ENCODE measurements at regions not wholly inside any gene's neighbourhood (a gene's known extent, or its start where the extent isn't known, plus 50 kb on each side); places are given as distances from the start of the nearest gene placed in this dataset.

DNA sequence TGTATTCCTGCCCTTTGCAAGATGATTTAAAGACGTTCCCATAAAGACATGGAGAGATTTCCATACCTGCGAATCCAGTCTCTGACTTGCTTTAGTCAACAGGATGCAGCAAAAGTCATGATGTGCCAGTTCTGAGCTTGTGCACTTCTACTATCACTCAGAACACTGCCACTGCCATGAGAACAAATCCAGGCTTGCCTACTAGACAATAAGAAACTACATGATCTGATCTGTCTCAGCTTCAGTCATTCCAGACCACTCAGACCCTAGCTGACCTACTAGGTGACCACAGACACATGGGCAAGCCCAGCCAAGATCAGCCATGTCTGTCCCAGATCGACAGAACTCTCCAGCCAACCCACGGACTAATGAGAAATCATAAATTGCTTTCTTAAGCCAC lies 219.2 kb downstream of the RRAGC start:
- intact Hi-C loops (cut with DNase I): no loop called here
- DNase-seq (ENCODE audit: missing footprints) (no peak), ATAC-seq (no peak)

- ATAC-seq (no peak), DNase-seq (ENCODE audit: missing footprints) (no peak)
- intact Hi-C loops (cut with DNase I): no loop called here
These were observed 231.3 kb downstream of the RRAGC start for GRCh38 chr1:38628241-38628640.

- ATAC-seq: no peak
- intact Hi-C loops (cut with DNase I): no loop called here
- DNase-seq (ENCODE audit: missing footprints): no peak
These were observed 233.6 kb downstream of the RRAGC start for GRCh38 chr1:38625939-38626338.

- intact Hi-C loops (cut with DNase I): no loop called here
- DNase-seq (ENCODE audit: missing footprints): no peak
- peak; percentile 95 for ATAC-seq
These were observed 235.1 kb downstream of the RRAGC start for GRCh38 chr1:38624336-38625039.

- no peak for DNase-seq (ENCODE audit: missing footprints)
- no peak for ATAC-seq
- intact Hi-C loops (cut with DNase I): no loop called here
These were observed 236.0 kb downstream of the RRAGC start for GRCh38 chr1:38623529-38623928.

GRCh38 chr1:38622197-38622596 lies 237.4 kb downstream of the RRAGC start:
- DNase-seq (ENCODE audit: missing footprints) (no peak), ATAC-seq (no peak)
- intact Hi-C loops (cut with DNase I): no loop called here

- ATAC-seq (no peak), DNase-seq (ENCODE audit: missing footprints) (no peak)
- intact Hi-C loops (cut with DNase I): no loop called here
These were observed 242.7 kb downstream of the RRAGC start for GRCh38 chr1:38616846-38617245.

DNA sequence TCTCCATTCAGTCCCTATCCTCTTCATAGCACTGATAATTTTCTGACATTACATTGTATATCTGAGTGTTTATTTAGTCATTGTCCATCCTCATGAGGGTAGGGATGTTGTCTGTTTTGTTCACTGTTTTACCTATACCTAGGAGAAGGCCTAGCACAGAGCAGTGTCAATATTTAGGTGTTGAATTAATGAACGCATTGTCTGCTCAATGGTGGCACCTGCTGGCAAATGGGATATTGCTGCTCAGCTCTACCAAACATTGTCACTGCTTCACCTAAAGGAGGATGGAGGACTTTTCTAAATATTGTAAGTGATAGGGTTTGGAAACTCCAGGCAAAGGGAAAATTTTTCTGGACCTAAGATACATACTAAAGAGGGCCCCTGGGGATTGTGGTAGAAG lies 243.9 kb downstream of the RRAGC start:
- intact Hi-C loops (cut with DNase I): no loop called here
- ATAC-seq (no peak), DNase-seq (ENCODE audit: missing footprints) (no peak)

- DNase-seq (ENCODE audit: missing footprints) (no peak), ATAC-seq (peak; percentile 52)
- intact Hi-C loops (cut with DNase I): no loop called here
These were observed 244.7 kb downstream of the RRAGC start for GRCh38 chr1:38614861-38615260.

GRCh38 chr1:38613996-38614395 lies 245.6 kb downstream of the RRAGC start:
- no peak for DNase-seq (ENCODE audit: missing footprints)
- peak; percentile 73 for ATAC-seq
- intact Hi-C loops (cut with DNase I): no loop called here

DNA sequence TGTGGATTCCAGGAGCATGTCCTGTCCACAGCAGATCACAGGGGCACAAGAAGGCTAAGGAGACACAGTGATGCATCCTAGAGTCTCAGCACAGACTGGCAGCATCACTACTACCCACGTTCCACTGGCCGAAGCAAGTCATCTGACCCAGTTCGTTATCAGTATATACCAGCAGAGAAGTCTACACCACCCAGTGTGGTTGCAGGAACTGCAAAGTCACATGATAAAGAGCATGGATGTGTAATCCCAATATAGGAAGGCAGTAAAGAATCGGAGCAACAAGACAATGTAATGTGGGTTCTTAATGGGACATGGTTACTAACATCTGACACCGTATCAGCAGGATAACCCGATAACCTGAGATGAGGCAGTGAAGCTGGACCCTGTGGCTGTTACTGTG lies 246.6 kb downstream of the RRAGC start:
- no peak for ATAC-seq
- no peak for DNase-seq (ENCODE audit: missing footprints)
- intact Hi-C loops (cut with DNase I): no loop called here

DNA sequence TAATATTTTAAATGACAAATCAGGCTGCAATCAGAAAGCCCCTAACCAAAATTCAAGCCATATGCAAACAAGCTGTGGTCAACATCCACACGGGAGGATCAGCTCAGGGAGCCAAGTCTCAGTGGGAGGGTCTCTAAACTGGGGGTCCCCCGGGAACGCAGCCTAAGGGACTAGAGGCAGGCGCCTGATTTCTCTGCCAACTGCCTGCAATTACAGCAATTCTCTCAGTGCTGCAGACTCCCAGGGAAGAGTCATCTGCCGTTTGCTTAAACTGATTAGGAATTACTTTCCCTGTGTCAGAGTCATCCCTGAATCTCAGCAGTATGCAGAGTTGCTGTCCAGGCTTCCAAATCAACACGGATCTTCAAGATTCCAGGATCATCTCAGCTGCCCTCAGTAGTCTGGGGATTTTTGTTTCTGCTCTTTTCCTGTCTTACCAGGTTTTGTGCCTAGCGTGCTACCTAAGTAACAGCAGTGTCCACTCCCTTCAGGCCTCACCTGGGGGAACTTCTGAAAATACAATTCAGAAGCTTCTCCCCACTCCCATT lies 247.8 kb downstream of the RRAGC start:
- no peak for ATAC-seq
- no peak for DNase-seq (ENCODE audit: missing footprints)
- intact Hi-C loops (cut with DNase I): no loop called here

DNA sequence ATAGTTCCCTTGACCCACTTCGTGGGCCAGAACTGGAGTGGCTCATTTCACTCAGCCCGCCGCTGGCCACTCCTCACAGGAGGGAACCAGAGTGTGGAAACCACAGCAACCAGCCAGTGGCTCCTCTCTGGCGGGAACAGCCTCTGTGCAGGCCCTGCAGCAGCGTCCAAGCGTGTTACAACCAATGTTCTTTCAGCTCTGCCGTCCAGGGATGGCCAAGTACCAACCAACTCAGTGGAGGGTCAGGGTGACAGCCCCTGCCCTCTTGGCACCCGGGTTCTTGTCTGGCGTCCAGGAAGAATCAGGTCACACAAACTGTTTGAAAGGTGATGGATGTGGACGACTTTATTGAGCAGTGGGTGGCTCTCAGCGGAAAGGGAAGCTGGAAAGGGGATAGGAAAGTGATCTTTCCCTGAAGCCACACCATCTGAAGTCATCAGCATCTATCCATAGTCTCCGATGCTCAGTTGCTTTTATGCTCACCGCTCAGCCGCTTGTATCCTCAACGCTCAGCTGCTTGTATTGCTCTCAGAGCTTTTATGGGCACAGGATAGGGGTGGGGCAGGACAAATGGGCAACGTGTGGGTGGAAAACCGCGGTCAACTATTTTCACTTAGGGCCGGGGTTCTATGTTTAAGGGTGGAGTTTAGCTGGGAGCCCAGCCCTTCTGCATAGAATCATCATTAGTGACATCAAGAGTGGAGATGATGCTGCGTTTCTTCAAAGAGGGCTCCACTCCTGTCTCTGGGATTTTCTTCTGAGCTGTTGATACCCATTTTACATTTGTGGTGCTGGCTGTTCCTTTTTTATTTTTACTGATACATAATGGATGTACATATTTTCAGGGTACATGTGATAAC lies 250.2 kb downstream of the RRAGC start:
- no peak for DNase-seq (ENCODE audit: missing footprints)
- ATAC-seq: no peak
- intact Hi-C loops (cut with DNase I): loop anchor here (5.0 kb wide), 1 partner anchor 228 kb away; no protein-coding TSS in a partner anchor

GRCh38 chr1:38608202-38608864 lies 251.2 kb downstream of the RRAGC start:
- DNase-seq (ENCODE audit: missing footprints) (no peak), ATAC-seq (no peak)
- intact Hi-C loops (cut with DNase I): loop anchor here (5.0 kb wide), 1 partner anchor 229 kb away; no protein-coding TSS in a partner anchor

GRCh38 chr1:38607526-38607925 lies 252.0 kb downstream of the RRAGC start:
- no peak for DNase-seq (ENCODE audit: missing footprints)
- intact Hi-C loops (cut with DNase I): loop anchor here (5.0 kb wide), 1 partner anchor 230 kb away; no protein-coding TSS in a partner anchor
- no peak for ATAC-seq

GRCh38 chr1:38605063-38605462 lies 254.5 kb downstream of the RRAGC start:
- ATAC-seq (no peak), DNase-seq (ENCODE audit: missing footprints) (no peak)
- intact Hi-C loops (cut with DNase I): loop anchor here (5.0 kb wide), 1 partner anchor 232 kb away; no protein-coding TSS in a partner anchor

DNA sequence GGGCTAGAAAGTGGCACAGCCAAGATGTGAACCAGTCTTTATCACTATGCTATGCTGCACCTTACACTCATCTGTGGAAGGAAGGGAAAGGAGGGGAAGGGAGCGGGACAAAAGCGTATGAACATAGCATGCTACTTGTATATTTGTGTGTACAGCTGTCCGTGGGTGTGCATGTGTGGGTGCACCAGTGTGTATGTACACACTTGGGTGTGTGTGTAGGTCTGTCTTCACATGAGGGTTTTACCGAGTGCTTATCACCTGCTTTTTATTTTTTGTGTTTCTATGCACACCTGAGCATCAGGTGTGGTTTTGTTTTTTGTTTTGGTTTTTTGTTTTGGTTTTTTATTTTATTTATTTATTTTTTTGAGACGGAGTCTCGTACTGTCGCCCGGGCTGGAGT lies 255.7 kb downstream of the RRAGC start:
- no peak for ATAC-seq
- DNase-seq (ENCODE audit: missing footprints): no peak
- intact Hi-C loops (cut with DNase I): no loop called here

- intact Hi-C loops (cut with DNase I): no loop called here
- DNase-seq (ENCODE audit: missing footprints): no peak
- ATAC-seq: no peak
These were observed 258.7 kb downstream of the RRAGC start for GRCh38 chr1:38600905-38601304.

GRCh38 chr1:38600286-38600685 lies 259.3 kb downstream of the RRAGC start:
- DNase-seq (ENCODE audit: missing footprints): no peak
- no peak for ATAC-seq
- intact Hi-C loops (cut with DNase I): no loop called here
